AML-193 (cell line): ENCODE measurements at regions not wholly inside any gene's neighbourhood (a gene's known extent, or its start where the extent isn't known, plus 50 kb on each side); places are given as distances from the start of the nearest gene placed in this dataset.

Source experiments
- DNase-seq, 2 experiments: peaks; one replicate each; lab custom pipeline; 2025; lab: John Stamatoyannopoulos, UW

- DNase-seq = no peak
These were observed 229.7 kb upstream of the AGAP1 start for GRCh38 chr2:235264121-235264493.

DNA sequence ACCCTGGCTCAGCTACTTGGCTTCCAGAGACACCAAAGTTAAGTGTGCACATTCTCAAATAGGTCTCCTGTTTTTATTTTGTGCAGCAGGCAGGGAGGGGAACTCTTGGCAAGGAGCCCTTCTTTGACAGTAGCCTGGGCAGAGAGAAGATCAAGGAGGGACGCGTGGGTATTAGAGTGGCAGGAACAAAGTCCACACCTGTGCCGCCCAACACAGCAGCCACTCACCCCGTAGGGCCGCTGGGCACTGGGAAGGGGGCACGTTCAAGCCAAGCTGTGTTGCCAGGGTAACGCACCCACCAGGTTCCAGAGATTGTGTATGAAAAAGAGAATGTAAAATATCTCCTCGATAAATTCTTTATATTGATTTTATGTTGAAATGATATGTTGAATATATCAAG is 229.3 kb upstream of the AGAP1 start:
- no peak for DNase-seq

DNA sequence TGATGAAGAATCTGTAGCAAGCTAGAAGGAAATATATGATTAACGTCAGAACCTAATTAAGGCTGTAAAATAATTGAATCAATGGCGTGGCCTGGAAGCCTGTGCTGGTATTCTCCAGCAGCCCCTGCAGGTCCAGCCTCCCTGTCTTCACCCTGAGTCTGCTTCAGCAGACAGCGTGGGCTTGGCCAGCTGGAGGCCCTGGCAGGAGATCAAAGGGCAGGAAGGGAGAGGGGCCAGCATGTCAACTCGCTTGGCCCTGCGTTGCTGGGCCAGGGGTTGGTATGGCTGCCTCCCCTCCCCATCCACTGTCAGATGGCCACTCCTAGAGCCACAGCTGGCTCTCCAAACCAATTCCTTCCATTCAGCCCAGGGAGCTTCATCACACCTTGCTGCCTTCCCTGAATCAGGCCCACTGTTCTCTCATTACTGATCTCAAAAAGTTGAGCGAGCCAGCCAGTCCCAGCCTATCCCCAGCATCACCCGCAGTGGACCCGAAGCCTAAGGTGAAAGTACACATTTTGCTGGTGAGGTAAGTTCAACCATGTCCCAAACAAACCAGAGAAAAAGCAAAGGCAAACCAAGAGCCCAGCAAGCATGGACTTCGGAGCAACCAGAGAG is 228.4 kb upstream of the AGAP1 start:
- no peak for DNase-seq

DNA sequence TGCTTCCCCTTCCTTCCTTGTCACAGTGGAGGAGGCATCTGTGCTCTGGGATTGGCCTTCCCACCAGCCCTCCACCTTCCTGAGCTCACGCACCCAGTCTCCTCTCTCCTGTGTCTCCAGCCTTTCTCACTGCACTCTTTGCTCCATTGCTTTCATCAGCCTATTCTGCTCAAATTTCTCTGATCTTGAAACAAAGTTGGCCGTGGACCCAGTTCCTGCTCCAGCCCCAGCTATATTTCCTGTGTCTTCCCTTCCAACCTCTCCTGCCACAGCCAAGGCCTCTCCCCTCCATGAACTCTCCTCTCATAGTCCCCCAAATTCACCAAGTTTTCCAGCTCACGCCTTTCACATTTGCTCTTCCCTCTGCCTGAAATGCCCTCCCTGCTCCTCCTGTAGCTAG is 226.6 kb upstream of the AGAP1 start:
- DNase-seq = no peak

- no peak for DNase-seq
These were observed 225.3 kb upstream of the AGAP1 start for GRCh38 chr2:235268535-235268934.

GRCh38 chr2:235270291-235270690 is 223.6 kb upstream of the AGAP1 start:
- DNase-seq = no peak

DNA sequence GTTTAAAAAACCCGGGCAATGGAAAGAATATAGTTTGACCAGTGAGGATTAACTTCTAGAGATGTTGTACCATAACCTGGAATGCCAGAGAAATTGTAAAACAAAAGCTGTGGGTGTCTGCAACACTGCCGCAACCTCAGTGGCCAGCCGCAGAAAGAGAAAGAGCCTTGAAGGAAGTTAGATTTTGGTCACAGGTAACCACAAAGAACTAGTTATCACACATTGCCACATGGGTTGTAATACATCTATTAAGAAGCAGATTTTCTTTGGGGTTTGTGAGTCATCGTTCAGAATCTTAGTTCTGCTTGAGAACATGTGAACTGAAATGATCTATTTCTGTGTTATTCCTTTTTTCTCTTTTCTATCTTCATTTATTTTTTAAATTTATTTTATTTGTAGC is 222.9 kb upstream of the AGAP1 start:
- DNase-seq = no peak

DNA sequence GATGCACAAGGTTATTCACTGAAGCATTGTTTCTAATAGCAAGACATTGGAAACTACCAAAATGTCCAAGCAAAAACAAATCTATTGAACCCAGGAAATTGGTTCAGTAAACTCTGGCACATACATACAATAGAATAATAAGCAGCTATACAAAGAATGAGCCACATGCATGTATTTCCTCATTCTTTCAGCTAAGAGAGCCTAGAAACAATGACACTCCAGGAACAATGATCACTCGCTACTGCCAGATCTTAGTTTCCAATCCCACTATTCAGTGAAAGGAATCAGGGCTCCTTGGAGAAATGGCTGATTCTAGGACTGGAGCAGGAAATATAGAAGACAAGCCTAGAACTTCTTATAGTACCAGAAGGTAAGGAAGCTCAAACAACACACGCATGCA is 221.9 kb upstream of the AGAP1 start:
- no peak for DNase-seq

DNA sequence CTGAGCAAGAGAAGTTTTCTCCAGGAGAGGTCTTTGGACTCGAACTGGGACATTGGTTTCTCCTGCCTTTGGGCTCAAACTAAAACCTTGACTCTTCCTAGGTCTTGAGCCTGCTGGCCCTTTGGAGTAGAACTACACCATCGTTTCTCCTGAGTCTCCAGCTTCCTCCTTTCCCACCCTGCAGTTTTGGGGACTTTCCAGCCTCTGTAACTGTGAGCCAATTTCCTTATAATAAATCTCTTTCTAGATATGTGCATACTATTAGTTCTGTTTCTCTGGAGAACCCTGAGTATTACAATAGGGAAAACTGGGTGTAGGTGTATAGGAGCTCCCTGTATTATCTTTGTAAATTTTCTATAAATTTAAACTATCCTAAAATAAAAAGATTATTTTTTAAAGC is 219.8 kb upstream of the AGAP1 start:
- no peak for DNase-seq

DNA sequence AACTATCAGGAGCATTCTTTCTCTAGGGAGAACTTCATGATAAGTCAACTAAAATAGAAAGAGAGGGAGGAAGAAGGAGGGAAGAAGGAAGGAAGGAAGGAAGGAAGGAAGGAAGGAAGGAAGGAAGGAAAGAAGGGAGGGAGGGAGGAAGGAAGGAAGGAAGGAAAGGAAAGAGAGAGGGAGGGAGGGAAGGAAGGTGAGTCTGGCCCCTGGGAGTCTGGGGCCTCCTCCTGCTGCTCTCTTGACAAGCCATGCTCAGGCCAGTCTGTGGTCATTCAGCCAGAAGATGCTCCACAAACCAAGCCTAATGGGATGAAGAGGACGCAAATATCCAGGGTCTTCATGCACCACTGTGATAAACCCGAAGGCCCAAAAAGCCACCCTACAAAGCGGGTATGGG is 216.4 kb upstream of the AGAP1 start:
- DNase-seq = no peak

DNA sequence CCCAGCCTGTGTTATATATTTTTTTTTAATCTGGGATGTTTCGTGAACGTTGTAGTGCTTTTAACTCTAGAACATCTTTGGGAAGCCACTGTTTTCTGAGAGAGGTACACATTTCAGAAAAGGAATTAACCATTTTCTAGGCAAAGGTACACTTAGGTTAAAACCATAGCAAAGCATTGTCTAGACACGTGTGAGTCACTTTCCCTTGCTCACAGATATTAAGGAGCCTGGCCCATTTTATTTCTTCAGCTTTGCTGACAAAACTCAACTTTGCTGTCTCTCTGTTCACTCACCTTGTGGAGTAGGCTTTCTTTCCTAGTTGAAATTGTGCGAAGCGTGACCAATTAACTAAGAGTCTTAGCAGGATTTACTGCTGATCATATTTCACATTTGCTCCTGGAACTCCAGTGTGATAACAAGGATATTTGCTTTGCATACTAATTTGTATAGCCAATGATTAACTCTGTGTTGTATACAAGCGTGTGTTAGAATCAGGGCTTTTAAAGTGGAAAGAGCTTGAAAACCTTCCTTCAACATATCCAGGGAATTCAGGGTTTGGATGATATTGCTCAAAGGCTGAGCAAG is 215.0 kb upstream of the AGAP1 start:
- no peak for DNase-seq

DNA sequence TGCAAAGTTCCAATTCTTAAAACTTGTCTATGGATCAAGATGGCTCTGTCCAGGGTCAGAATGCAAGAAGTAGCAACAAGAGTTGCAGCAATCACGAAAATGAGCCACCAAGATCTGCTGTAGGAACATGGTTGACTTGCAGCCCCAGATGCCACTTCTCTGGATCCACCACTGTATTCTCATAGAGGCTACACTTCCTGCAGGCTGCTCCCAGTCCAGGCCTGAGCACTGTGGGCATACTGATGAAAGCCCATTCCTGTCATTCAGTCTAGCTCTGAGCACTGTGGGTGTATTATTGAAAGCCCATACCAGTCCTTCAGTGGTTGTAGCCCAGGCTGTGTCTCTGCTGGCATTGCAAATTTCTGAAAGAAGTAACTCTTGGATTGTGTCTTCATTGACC is 213.9 kb upstream of the AGAP1 start:
- DNase-seq = no peak

- DNase-seq = no peak
These were observed 210.6 kb upstream of the AGAP1 start for GRCh38 chr2:235283246-235283645.

- no peak for DNase-seq
These were observed 207.0 kb upstream of the AGAP1 start for GRCh38 chr2:235286622-235287374.

GRCh38 chr2:235287375-235287733 is 206.5 kb upstream of the AGAP1 start:
- DNase-seq = no peak

GRCh38 chr2:235291461-235291860 is 202.4 kb upstream of the AGAP1 start:
- no peak for DNase-seq

DNA sequence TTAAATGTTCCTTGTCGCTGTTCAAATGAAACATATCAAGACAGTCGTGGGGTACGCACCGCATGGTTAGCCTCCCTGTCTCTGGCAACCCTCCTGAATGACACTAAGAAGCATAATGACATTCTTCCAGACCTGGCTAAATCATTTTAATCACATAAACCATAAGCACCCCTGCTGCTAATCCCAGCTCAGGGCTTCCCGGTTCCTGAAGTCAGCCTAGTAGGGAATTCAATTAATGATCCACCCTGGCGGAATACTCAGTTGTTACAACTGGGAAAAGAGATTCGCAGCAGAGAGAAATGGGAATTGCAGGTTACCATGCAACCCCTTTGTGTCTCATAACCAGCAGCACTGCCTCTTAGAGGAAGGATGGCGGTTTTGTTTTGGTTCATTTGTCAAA is 200.8 kb upstream of the AGAP1 start:
- DNase-seq = no peak

- no peak for DNase-seq
These were observed 198.0 kb upstream of the AGAP1 start for GRCh38 chr2:235295831-235296230.

- no peak for DNase-seq
These were observed 193.3 kb upstream of the AGAP1 start for GRCh38 chr2:235300368-235301201.

DNA sequence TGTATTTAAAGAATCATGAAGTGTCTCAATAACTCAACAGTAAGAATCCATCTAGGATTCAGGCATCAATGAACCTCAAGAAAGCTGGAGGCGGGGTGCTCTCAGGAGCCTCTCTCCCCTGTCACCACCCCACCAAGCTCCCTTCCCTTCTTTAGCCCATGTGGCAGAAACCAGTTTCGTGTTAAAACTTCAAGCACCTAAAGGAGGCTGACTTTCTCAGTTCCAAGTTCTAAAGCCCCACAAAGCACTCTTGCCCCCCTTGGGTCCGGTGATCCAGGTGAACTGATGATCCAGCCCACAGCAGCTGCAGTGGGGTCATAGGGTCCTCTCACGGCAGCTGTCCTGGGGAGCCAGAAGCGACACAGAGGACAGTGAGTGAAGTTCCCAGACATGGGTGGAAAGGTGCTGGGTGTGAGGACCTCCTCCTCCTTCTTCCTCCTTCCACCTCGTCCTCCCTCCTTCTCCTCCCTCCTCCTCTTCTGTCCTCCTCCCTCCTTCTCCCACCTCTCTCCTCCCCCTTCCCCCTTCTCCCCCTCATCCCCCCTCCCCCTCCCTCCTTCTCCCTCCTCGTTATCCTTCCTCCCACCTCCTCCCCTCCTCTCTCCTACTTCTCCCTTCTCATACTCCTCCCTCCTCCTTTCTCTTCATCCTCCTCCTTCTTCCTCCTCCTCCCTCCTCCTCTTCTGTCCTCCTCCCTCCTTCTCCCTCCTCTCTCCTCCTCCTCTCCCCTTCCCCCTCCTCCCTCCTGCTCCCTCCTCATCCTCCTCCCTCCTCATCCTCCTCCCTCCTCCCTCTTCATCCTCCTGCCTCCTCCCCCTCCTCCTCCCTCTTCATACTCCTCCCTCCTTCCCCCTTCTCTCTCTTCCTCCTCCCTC is 192.4 kb upstream of the AGAP1 start:
- no peak for DNase-seq

- no peak for DNase-seq
These were observed 191.6 kb upstream of the AGAP1 start for GRCh38 chr2:235302263-235302662.
